IMR-90 (cell line): ENCODE measurements at regions not wholly inside any gene's neighbourhood (a gene's known extent, or its start where the extent isn't known, plus 50 kb on each side); places are given as distances from the start of the nearest gene placed in this dataset.

Source experiments
- CTCF ChIP-seq: conservative IDR thresholded peaks from 2 replicates; pipeline ENCODE4 v1.5.1; 2012; ENCODE audit warnings: mild to moderate bottlenecking, low read depth, low read length, improper control_type of control experiment
- MAFK ChIP-seq: IDR thresholded peaks from 2 replicates; pipeline ENCODE4 v1.6.1; 2012; ENCODE audit warnings: low read depth, low read length, improper control_type of control experiment

GRCh38 chr5:91281401-91281800 is 101.7 kb downstream of the ARRDC3 start:
- TF ChIP-seq CTCF (no peak), MAFK (peak; percentile 12; the same call in 1 of the 2 replicates)
